Keratinocyte (primary cell): ENCODE measurements at regions not wholly inside any gene's neighbourhood (a gene's known extent, or its start where the extent isn't known, plus 50 kb on each side); places are given as distances from the start of the nearest gene placed in this dataset.

Source experiments
- CTCF ChIP-seq, 3 experiments: IDR thresholded peaks in 1 of 3; conservative IDR thresholded peaks in 1 of 3; optimal IDR thresholded peaks in 1 of 3; 2 replicates in 2 of 3; 3 replicates in 1 of 3; pipeline versions ENCODE3 to v1.5.1; 2011; ENCODE audit warnings: low read length in 3 of 3, mild to moderate bottlenecking in 3 of 3, moderate library complexity in 2 of 3, control low read depth in 1 of 3, inconsistent platforms in 1 of 3; ENCODE audit not compliant: insufficient read depth in 2 of 3; ENCODE audit errors: extremely low read depth in 1 of 3
- EZH2 ChIP-seq: IDR thresholded peaks from one replicate; pipeline ENCODE4 v1.6.1; 2012; ENCODE audit warnings: inconsistent platforms, mild to moderate bottlenecking, low read length, moderate library complexity

- TF ChIP-seq CTCF (optimal IDR thresholded peaks at IDR 0.05 in 1 of 3, IDR thresholded peaks at IDR 0.05 in 1 of 3, conservative IDR thresholded peaks at IDR 0.05 in 1 of 3; ENCODE audit: extremely low read depth in 1 of 3, insufficient read depth in 2 of 3, low read length in 3 of 3) (no peak), EZH2 (no peak)
Measured at GRCh38 chr6:14999106-14999505, 246.8 kb upstream of the JARID2 start.
